HuH-7 (cell line): ENCODE measurements at regions not wholly inside any gene's neighbourhood (a gene's known extent, or its start where the extent isn't known, plus 50 kb on each side); places are given as distances from the start of the nearest gene placed in this dataset.

Source experiments
- DNase-seq: peaks from one replicate; pipeline ENCODE4 v3.0.0; 2011; ENCODE audit warnings: low spot score

DNA sequence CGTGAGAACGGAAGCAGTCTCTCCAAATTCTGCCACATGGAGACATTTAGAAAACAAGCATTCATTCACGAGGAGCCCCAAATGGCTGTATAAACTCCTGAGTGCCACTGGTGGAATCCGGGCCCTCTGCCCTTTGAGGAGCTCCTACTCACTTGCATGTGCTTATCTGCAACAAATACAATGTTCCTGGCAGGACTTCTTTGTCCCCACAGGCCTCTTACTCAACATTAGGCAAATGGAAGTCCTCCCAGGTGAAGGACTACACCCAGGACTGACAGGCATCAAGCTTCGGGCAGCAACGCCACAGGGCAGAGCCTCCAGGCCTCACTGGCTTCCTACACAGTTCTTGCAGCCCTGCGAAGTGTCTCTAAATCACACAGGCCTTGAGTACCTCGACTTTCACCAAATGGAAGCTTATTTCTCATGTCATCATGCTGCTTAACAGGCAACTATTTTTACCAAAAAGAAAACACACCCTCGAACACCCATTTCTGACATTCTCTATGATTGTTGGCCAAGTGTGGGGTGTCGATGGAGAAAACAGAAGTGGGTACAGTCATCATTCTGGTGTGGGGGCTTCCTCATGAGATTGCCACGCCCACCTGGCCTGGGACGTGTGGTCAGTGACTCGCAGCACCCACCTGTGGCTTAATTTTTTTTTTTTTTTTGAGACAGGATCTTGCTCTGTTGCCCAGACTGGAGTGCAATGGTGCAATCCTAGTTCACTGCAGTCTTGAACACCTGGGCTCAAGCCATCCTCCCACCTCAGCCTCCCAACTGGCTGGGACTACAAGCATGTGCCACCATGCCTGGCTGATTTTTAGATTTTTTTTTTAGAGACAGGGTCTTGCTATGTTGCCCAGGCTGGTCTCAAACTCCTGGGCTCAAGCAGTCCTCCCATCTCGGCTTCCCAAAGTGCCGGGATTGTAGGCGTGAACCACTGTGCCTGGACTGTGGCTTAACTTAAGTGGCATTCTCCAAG lies 186.8 kb upstream of the GLI2 start:
- DNase-seq: no peak

GRCh38 chr2:120549841-120550240 lies 185.8 kb upstream of the GLI2 start:
- DNase-seq: no peak

DNA sequence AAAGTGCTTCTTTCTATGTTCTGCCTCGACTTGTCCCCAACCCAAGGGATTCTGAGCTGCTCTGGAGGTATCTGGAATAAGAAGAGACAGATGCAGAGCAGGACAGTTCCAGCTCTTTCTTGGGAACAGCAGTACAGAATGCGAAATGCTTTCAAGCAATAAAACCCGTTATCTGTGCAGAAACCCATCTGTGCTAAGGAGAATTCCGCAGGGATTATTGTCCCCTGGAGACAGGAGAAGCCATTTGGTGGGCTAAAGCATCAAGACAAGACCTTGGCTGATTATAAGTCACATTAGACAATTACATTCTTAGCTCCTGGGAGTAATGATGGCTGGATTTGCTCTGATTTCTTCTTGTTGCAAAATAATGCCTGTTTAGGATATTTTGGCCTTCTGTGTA lies 185.4 kb upstream of the GLI2 start:
- no peak for DNase-seq

- DNase-seq: no peak
These were observed 184.7 kb upstream of the GLI2 start for GRCh38 chr2:120550893-120551446.

- no peak for DNase-seq
These were observed 184.1 kb upstream of the GLI2 start for GRCh38 chr2:120551522-120551921.

DNA sequence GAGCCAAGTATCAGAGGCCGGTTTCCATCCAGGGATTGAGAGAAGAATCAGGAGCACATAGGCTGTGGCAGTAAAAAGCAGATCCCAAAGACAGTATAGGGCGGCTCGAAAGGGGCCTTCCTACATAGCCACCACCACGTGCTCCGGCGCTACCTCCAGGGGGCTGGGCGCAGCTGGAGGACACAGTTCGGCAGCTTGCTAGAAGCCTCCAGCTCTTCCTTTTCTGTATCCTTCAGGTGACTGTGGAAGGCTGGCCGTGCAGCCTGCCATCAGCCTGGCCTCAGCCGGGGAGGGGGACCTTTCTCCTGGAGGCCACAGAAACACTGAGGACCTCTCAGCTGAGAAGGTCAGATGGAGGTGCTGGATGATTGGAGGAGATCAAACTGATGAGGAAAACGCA lies 183.6 kb upstream of the GLI2 start:
- DNase-seq: no peak

- peak; percentile 88 for DNase-seq
These were observed 182.7 kb upstream of the GLI2 start for GRCh38 chr2:120552800-120553481.

DNA sequence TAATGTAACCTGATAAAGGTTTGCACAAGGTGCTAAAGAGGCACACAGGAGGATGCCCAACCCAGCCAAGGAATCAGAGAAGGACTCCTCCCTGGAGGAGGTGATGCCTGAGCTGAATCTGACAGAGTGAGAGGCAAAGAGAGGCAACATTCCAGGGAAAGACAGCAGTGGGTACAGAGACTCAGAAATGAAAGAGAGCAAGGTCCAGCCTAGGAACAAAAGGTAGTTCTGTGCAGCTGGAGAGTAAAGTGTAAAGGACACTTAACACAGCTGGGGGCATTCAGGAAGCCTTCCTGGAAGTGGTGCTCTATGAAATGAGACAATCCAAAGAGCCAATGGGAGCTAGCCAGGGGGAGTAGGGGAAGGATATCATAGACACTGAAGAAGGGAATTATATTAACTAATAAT lies 181.0 kb upstream of the GLI2 start:
- no peak for DNase-seq

DNA sequence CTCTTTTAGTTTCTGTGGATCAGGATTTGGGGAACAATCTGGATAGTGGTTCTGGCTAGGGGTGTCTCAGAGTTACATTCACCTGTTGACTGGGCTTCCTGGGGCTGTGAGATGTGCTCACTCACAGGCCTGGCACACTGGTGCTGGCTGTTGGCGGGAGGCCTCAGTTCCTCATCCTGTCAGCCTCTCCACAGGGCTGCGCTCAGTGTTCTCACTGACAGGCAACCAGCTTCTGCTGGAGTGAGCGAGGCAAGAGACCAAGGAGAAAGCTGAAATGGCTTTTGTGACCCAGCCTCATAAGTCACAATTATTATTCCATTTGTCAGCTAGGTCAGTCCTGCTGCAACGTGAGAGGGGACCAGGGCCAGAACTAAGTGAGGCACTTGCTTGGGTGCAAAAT lies 180.6 kb upstream of the GLI2 start:
- DNase-seq: no peak

GRCh38 chr2:120556911-120557310 lies 178.8 kb upstream of the GLI2 start:
- no peak for DNase-seq

GRCh38 chr2:120558847-120559246 lies 176.8 kb upstream of the GLI2 start:
- DNase-seq: no peak

- DNase-seq: no peak
These were observed 176.3 kb upstream of the GLI2 start for GRCh38 chr2:120559401-120559800.

DNA sequence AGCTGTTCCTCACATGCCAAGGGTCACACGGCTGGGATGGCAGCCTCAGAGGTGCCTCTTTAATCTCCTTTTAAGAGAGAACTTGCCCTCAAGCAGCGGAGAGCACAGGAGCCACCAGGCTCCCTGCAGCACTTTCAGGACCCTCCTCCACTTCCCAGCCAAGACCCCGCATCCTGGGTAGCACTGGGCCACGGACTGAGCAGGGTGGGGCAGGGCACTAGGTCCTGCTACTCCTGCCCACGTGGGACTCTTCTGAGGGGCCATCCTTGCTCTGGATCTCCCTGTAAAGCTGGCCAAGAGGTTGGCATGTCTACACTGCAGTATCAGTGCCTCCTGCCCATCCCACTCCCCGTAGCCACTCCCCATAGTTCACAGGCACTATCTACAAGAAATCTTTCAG lies 175.3 kb upstream of the GLI2 start:
- no peak for DNase-seq

- no peak for DNase-seq
These were observed 174.2 kb upstream of the GLI2 start for GRCh38 chr2:120561379-120562035.

GRCh38 chr2:120562218-120563005 lies 173.3 kb upstream of the GLI2 start:
- DNase-seq: no peak

GRCh38 chr2:120563616-120564015 lies 172.1 kb upstream of the GLI2 start:
- no peak for DNase-seq

DNA sequence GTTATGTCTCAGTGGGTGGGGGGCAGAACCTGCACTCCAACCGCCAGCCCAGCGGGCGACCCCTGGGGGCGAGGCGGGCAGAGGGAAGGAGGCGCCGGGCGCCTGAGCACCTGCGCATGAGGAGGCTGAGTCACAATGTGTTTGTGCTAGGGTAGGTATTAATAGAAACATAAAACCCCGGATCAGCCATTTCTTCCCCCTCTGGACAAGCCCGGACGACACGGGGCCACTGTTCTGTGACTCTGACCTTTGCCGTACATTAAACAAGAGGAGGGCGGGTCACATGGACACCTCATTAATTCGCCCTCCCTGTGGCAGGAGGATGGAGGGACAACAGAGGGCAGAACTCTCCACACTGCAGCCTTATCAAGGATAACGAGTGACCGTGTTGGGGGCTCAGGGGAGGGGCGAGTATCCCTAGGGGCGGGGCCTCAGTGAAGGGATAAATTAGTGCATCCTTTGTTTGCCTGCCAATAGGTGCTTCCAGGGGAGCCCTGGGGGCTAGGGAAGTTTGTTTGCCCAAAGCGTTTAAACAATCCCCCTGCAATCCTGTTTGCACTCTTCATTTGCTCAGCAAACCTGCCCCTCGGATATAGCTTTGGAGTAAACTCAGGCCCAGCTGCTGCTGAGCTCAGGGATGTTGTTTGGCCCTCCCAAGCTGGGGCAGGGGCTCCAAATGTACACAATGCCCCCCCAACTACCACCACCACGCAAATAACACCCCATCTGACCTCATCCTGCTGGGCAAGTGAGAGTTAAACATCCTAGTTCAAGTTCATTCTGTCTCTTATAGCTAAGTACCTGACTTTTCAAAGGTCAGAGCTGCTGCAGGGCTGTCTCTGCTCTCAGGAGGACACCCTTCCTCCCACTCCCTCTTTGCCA lies 171.2 kb upstream of the GLI2 start:
- peak; percentile 58 for DNase-seq

DNA sequence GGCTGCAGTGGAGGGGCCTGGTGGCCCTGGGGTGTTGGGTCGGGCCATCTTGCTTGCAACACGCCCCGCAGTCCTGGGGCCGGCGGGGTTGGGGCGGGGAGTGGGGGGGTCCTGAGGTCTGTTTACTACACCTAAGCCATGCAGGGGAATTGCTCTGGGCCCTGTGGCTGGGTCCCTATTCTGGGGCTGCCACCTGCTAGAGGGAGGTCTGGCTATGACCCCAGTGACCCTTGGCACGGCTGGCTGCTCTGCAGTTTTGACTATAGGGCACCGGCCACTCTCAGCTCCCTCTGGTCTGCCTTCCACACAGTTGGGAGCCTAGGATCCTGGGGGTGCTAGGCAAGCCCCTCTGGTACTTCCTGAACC lies 170.6 kb upstream of the GLI2 start:
- DNase-seq: no peak

DNA sequence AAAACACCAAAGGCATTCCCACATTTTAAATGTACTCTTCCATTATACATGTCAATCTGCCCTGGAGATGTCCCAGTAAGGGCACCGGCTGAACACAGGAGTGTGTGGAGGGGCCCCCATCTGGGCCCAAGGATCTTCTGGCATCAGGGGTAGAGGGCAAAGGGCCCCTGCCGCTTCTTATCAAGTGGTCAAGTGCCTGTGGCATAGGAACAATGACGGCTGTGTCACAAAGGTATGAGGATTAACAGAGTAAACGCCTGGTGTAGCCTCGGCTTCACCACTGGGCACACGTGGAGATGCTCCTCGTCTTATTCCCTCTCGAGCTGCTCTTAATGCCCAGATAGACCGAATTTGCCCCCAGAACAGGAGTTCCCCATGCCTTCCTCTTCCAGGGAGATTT lies 169.7 kb upstream of the GLI2 start:
- DNase-seq: no peak

GRCh38 chr2:120566331-120567035 lies 169.2 kb upstream of the GLI2 start:
- DNase-seq: no peak
